T follicular helper cell (primary cell): ENCODE measurements at regions not wholly inside any gene's neighbourhood (a gene's known extent, or its start where the extent isn't known, plus 50 kb on each side); places are given as distances from the start of the nearest gene placed in this dataset.
"Not testable (repeated sequence)": the region's sequence is repeated elsewhere in the genome, so short reads cannot be mapped to it uniquely, and the experiment has no call there.

Experiments
- DNase-seq: peaks from one replicate; pipeline ENCODE4 v3.0.0-alpha.2; 2020; ENCODE audit warnings: low read depth

DNA sequence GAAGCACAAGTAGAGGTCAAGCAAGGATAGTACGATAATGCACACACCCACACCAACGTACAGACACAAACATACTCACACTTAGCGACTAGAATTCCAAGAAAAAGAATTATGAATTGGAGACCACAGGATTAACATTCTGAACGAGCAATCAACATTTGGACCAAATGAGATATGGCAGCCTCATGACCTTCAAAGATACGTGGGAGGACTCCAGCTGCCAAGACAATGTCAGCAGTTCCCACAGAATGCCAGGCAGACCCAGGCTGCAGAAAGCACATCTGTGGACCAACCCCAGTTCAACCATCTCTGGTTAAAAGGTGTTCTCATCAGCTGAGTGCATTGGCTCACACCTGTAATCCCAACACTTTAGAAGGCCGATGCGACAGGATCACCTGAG lies 187.6 kb upstream of the GRAMD2B start:
- no peak for DNase-seq

DNA sequence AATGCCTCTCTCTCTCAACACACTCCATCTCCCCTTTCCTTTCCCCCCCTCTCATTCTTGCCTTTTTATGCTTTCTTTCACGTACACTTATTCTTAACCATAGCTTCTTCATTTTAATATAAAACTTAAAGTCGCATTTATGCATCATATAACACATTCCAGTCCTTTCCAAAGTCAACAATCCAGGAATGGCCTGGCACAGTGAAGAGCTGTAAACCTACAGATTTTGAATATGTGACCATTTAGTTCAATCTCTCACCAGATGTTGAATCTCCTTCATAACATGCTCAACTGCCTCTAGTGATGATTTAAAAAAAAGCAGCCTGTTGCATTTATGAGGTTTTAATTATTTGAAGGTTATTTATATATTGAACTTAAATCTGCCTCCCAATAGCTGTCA lies 186.2 kb upstream of the GRAMD2B start:
- DNase-seq, result no peak

DNA sequence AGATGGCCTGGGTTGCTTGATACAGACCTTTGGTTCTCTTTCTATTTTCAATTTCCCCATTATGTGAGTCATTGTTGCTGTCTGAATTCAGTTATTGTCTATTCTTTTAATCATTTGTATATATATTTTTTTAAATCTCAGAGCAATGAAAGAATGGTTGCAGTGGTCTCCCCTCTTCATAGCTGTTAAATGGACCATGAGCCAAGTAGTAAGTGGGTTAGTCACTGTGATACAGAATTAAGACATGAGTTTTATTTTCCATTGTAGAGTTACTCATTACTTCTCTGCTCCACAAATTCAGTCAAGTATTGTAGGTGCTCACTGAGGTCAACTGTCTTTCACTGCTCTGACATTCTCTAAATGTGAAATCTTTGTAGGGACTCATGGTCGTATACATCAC lies 174.6 kb upstream of the GRAMD2B start:
- no peak for DNase-seq

DNA sequence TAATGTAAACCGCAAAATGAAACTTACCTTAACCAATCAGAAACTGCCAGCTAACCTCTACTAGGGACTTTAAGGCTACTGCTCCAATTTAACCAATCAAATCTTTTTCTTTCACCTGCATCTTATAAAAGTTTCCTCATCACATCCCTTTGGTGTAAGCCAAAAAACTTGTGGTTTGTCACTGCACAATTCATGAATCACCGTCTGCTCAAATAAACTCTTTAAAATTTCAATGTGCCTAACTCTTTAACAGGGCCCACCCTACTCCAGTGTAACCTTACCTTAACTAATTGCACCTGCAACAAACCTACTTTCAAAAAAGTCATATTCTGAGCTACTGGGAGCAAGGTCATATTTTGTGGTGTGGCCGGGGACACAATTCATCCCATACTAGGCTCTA lies 172.2 kb upstream of the GRAMD2B start:
- no peak for DNase-seq

DNA sequence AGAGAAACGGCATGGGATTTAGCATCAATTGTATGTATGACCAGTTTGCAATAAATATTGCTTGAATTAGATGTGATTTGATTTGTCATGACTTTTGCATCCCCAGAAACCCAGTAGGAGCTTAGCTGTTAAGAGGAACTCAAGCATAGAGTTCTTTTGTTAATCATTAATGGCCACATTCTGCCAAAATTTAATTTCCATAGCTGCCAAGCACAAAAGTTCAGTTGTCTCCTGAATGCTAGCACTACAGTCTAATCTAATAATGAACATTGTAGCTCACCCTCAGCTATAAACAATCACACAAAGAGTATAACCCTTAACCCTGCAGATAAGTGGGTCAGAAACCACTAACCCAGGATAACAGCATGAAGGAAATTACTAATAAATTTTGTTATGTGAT lies 169.8 kb upstream of the GRAMD2B start:
- DNase-seq, result no peak

DNA sequence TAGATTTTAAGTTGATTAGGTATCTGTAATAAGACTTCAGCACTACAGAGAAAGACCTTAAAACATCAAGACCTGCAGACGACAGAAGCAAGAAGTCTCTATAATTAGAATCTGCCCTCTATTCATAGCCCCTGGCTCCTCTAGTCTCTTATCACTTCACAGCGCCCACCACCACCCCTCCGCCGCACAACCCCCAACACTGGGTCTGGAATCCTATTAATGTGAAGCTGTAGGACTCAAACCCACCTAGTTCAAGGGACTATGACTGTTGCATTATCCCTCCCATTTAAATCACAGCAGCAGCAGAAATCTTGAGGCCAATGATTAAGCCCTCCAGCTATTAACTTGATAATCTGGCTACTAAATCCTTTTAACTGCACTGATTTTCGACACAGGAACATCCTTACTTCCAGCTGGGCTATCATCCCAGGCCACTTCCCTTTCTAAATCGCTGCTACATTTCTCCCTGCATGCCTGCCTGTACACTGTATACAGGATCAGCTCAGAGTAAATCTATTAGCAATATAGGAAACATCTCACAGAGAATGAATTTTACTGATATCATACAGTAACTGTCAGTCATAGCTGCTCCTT lies 159.5 kb upstream of the GRAMD2B start:
- DNase-seq, result no peak

DNA sequence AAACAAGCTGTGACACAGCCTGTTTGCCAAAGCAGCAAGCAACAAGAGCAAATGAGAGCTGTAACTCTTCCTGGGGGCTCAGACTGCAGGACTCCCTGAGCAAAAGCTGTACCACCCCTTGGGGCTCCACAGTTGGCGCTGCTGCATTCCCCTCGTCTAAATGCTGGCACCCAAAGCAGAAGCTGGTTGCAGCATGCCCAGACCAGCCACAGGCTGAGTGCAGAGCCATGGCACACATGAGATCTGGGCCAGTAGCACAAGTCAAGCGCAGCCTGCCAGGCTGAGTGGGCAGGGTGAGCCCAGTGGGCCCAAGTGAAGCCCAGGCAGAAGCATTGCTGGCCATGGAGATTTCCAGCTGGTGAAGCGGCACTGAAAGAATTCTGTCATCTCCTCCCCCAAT lies 157.3 kb upstream of the GRAMD2B start:
- DNase-seq, result no peak

DNA sequence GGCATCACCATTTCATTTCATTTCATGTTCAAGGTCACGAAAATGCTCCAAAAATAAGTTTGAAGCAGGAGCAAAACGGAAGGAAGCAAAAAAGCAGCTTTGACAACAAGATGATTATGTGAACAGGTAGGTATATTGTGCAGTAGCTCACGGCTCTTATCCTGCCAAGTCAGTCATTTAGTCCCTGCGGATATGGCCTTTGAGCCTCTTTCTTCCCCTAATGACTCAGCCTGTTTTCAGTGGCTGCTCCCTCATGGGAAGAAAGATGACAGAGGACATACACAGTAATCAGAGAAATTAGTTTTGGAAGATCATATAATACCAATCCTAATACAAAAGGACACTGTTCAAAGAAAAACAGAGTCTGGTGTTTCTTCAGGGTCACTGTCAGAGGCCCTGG lies 155.8 kb upstream of the GRAMD2B start:
- DNase-seq, result no peak

DNA sequence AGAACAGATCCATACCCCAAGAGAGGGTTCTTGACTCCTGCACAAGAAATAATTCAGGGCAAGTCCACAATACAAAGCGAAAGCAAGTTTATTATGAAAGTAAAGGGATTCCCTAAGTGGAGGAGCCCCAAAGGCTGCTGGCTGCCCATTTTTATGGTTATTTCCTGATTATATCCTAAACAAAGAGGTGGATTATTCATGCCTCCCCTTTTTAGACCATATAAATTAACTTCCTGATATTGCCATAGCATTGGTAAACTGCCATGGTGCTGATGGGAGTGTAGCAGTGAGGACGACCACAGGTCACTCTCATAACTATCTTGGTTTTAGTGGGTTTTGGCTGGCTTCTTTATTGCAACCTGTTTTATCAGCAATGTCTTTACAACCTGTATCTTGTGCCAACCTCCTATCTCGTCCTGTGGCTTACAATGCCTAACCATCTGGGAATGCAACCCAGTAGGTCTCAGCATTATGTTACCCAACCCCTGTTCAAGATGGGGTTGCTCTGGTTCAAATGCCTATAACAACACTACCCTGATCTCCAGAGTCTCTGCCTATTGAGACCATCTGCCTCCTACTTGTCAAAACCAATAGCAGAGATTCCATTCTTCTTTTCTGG lies 154.4 kb upstream of the GRAMD2B start:
- DNase-seq, result no peak

DNA sequence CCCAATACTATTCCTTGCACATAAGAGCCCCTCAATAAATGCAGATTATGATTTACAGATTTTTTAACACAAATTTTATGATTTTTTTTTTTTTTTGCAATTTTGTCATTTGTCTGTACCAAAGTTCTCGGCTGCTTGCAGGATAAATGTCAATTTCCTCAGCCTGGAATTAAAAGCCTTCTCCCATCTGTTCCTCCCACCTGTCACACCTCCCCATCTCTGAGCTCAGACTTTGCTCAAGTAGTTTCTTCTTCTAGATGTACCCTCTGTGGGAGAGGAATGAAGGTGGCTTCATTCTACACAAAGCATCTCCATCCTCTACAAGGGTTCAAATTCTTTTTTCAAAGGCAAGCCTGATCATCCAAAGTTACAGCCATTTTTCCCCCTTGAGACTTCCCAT lies 153.7 kb upstream of the GRAMD2B start:
- no peak for DNase-seq

DNA sequence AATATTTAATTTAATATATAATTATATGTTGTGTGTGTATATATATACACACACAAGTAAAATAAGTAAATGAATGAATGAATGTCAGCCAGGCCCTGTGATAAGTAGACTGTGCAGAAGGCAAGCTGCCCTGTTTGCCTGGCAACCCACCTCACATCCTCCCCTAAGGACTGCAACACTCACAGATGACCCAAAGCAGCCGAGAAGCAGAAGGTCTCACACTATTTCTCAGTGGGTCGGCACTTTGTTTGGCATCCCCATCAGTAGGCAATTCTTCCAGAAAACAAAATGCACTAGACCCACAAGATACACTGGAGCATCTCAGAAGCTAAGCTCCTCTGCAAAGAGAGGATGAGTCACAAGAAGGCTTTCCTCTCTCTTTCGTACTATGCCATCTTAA lies 152.1 kb upstream of the GRAMD2B start:
- no peak for DNase-seq

DNA sequence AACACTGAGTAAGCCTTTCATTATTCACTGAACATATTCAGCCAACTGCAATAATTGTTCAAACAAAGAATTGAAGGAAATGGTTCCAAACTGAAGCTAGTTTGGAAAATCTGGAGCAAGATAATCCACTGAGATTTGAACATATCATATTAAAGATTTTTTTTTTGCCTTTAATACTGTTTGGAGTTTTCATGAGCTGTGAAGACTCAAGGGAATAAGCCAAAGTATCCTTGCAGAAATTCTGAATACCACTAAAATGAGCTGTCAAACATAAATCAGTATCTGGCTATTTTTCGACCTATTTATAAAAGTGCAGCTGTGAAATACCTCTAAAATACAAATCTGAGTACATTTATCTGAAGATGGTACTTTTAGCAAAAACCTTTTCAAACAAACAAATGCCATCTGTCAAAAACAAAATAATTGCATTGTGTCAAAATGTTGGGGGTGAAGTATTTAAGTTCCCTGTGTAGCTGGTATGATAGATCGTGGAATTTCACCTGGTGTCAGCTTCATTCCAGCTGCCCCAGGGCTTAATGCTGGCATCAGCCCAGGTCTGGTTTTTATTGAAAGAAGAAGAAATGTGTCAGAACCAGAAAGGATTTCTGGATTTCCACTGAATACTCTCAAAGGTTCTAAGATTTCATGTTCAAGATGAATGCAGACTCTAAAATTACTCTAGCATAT lies 149.0 kb upstream of the GRAMD2B start:
- no peak for DNase-seq

DNA sequence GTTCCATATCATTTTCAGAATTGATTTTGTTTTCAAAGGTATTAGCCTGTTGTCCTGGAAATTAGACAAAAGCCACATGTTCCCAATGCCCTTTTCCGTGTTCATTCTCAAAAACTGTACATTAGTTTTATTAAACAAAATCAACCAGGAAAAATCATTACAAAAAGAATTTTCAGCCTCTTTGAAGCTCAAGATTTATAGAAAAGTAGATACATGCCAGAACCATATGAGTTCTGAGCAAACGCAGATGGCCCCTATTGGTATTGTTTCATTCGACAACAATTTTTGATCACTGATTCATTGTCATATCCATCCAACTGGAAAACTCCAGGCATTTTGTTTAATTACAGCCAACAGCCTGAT lies 148.5 kb upstream of the GRAMD2B start:
- no peak for DNase-seq

DNA sequence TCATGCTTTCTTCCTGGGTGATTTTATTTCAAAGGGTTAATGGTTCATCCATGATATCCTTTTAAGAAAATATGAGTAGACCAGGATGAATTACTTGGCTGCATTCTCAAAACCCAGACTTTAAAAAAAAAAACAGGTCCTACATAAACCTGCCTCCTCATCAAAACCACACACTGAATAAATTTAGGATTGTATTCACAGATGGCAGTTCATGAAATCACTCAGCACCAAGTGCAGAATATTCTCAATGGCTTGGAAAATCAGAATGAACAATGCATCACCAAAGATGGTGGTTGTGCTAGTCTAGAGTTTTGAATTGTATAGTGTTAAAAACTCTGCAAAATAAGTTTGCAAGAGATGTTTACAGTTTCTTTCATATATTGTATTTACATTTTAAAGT lies 145.4 kb upstream of the GRAMD2B start:
- no peak for DNase-seq

DNA sequence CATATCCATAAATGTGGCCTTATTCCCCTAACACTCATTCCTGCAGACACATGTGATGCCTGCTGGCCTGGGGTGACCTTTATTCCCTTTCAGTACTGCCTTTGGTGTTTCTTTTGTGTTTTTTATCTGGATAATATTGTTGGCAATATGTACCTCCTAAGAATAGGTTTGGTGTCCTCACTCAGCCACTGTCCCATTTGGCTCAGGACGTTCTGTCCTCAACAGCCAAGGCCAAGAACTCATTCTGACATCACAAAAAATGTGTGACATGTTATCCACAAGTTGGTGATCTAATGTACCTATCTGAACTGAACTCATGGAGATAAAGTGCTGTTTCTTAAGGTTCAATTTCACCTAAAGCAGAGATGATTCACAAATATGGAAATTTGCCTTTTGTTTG lies 142.9 kb upstream of the GRAMD2B start:
- DNase-seq, result no peak

DNA sequence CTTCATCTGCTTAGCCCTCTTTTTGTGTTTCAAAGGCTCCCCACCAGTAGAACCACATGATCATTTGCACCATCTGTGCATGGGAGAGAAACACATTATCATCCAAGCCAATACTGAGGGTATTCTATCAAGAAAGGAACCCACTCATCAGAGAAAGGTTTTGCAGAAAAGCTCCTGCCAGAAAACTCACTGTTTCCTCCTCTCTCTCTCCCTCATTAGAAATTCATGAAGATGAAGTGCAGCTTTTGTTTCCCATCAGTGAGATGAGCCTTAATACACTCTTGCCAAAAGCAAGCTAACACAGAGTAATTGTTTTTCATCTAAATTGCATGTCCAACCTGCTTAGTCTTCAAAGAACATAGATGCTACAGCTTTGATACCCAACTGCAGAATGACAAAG lies 142.4 kb upstream of the GRAMD2B start:
- DNase-seq, result no peak

DNA sequence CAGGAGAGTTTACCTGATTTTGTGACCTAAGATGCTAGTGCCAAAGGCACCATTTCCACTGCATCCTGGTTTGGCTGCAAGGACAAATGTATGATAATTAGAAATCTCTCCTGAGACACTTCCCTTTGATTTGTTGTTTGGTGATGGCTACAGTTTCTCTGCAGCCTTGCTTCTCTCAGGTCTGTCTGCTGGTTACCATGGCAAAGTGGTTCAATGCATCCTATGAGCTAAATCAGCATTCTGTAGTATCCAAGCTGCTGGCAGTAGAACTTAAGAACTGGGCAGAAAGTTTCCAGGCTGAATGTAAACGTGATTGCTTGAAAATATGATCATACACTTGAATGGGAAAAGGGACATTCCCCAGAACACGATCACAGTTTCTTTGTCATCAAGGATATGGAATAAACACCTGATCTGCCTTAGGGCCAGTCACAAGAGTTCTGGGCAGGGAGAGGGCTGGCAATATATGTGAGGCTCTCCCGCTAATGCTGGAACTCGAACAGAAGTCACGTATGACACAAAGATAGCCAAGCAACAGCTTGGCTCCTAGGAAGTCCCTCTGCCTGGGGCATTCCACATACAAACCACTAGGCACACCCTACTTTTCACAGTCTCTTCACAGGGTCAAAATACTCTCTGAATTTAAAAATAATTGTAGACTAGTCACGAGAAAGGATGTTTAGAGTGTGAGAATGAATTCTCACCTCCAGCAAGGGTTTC lies 138.1 kb upstream of the GRAMD2B start:
- DNase-seq, result no peak

DNA sequence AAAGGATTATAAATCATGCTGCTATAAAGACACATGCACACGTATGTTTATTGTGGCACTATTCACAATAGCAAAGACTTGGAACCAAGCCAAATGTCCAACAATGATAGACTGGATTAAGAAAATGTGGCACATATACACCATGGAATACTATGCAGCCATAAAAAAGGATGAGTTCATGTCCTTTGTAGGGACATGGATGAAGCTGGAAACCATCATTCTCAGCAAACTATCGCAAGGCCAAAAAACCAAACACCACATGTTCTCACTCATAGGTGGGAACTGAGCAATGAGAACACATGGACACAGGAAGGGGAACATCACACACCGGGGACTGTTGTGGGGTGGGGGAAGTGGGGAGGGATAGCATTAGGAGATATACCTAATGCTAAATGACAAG lies 127.1 kb upstream of the GRAMD2B start:
- DNase-seq, result not testable (repeated sequence)

DNA sequence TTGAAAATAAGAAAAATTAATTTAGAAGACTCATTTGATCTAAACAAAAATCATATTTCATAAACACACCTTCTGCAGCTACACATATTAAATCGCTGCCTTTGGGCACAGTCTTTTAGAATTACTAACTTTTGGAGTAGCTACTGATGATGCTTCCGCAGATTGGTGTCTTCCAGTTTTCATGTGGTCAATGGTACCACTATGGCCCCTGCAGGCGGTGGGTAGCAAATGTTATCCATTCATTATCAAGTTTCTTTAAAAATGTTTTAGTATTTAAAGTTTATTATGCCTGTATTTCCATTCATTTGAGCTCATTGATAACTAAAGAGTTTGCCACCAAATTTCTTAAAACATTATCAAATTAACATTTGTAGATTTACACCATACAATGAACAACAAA lies 122.9 kb upstream of the GRAMD2B start:
- DNase-seq, result no peak

DNA sequence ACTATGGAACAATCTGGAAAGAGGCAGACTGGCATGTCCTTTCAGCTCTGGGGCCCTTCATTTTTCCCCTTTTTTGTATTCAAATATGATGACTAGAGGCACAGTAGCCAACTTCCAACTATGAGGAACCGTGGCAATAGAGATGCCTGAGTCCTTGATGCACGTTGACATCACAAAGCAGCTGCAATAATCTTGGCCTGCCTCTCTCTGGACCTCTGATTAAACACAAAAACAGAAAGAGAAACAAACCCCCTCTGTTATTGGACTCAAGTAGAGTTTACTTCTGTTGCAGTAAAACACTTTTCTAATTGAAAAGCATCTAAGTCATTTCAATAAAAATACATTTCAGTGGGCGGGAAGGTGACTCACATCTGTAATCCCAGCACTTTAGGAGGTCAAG lies 122.2 kb upstream of the GRAMD2B start:
- no peak for DNase-seq

DNA sequence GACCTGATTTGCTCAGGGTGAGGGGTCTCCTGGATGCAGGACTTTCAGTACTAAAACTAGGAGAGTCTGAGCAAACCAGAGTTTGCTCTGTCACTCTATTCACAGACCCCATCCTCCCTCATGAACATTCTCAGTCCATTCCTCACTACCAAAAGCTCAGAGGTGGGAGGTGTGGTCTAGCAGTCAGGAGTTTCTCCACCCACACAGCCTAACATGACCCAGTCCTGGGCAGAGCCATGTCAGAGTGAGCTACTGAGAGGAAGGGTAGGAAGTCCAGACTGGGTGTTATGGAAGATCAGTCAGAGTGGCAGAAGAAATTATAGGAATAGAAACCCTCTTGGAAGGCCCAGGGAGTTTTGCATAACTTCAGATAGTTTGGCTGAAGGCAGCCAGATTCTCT lies 113.3 kb upstream of the GRAMD2B start:
- no peak for DNase-seq

DNA sequence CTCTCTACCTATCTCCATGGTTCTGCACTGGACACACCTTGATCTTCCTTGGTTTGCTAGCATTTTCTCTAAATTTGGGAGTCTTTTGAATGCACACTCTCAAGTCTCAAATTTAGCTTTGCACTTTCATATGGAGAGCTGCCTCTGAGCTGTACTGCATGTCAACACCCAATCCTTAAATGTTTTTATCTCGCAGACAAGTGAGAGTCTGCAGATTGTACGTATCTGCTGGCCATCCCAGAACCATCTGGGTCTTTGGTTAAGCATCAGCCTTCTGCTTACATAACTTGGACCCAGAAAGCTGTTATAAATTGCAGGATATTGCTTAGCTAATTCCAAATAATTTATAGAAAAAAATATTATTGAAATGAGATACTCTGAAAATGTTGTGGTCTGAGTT lies 111.4 kb upstream of the GRAMD2B start:
- no peak for DNase-seq

DNA sequence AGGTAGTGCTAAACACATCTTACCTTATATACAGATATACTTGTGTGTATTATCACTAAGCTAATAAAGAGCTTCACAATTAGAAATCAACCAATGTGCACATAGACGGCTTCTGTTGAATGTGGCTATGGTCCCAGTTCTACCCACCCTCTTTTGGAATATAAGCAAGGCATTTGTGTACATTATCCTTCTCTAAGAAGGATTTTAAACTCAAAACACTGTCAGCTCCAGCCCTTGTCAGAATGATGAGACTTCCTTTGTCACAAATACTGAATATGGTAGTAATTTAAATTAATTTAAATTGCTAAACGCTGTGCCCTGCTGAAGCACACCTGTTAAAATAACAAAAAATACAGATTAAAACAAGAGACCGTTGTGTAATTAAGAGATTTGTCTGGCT lies 107.9 kb upstream of the GRAMD2B start:
- DNase-seq, result no peak
